Astrocyte (in vitro differentiated cells and primary cell): ENCODE measurements at regions not wholly inside any gene's neighbourhood (a gene's known extent, or its start where the extent isn't known, plus 50 kb on each side); places are given as distances from the start of the nearest gene placed in this dataset.

Experiments
- DNase-seq: peaks from one replicate; pipeline ENCODE4 v3.0.0-alpha.2; 2010; ENCODE audit warnings: low read depth
- FAIRE-seq: peaks from 2 replicates; lab custom pipeline; 2011; peaks lifted over from hg19 to GRCh38; lab: Jason Lieb, UNC
- H2AFZ ChIP-seq: 2 replicates; pipeline ENCODE4 v1.6.0; 2012; ENCODE audit warnings: low read depth, low read length, inconsistent platforms
- H3K27ac ChIP-seq: 2 replicates; pipeline ENCODE4 v1.5.1; 2011; ENCODE audit warnings: low read depth, low read length, inconsistent platforms
- H3K27me3 ChIP-seq: 2 replicates; pipeline ENCODE4 v1.6.0; 2011; ENCODE audit warnings: low read length, inconsistent platforms; ENCODE audit not compliant: insufficient read depth
- H3K36me3 ChIP-seq: 2 replicates; pipeline ENCODE4 v1.5.1; 2011; ENCODE audit warnings: low read length, inconsistent platforms; ENCODE audit not compliant: insufficient read depth
- H3K4me1 ChIP-seq: 2 replicates; pipeline ENCODE4 v1.5.1; 2011; ENCODE audit warnings: low read length, inconsistent platforms; ENCODE audit not compliant: insufficient read depth
- H3K4me2 ChIP-seq: 2 replicates; pipeline ENCODE4 v1.6.0; 2012; ENCODE audit warnings: low read length, inconsistent platforms
- H3K4me3 ChIP-seq: 2 replicates; pipeline ENCODE4 v1.5.1; 2011; ENCODE audit warnings: low read depth, mild to moderate bottlenecking, low read length, inconsistent platforms; ENCODE audit not compliant: insufficient read depth
- H3K79me2 ChIP-seq: 2 replicates; pipeline ENCODE4 v1.6.0; 2012; ENCODE audit warnings: mild to moderate bottlenecking, low read length, inconsistent platforms; ENCODE audit not compliant: insufficient read depth
- H3K9ac ChIP-seq: 2 replicates; pipeline ENCODE4 v1.6.0; 2012; ENCODE audit warnings: mild to moderate bottlenecking, low read length, inconsistent platforms
- H3K9me3 ChIP-seq: 2 replicates; pipeline ENCODE4 v1.5.1; 2012; ENCODE audit warnings: low read depth, mild to moderate bottlenecking, low read length, inconsistent platforms; ENCODE audit not compliant: insufficient read depth
- H4K20me1 ChIP-seq: 2 replicates; pipeline ENCODE4 v1.6.0; 2012; ENCODE audit warnings: low read length, inconsistent platforms; ENCODE audit not compliant: insufficient read depth
- H3K27ac Mint-ChIP-seq: one replicate; pipeline ENCODE4 v1.8.0; 2021; ENCODE audit warnings: mild to moderate bottlenecking, mixed read lengths; ENCODE audit not compliant: unreplicated experiment
- H3K27me3 Mint-ChIP-seq: one replicate; pipeline ENCODE4 v1.8.0; 2021; ENCODE audit warnings: low read depth, mixed read lengths; ENCODE audit not compliant: unreplicated experiment
- H3K36me3 Mint-ChIP-seq: one replicate; pipeline ENCODE4 v1.8.0; 2021; ENCODE audit warnings: low read depth, mixed read lengths; ENCODE audit not compliant: unreplicated experiment
- H3K4me1 Mint-ChIP-seq: one replicate; pipeline ENCODE4 v1.8.0; 2021; ENCODE audit warnings: low read depth, mixed read lengths; ENCODE audit not compliant: unreplicated experiment
- H3K4me3 Mint-ChIP-seq: one replicate; pipeline ENCODE4 v1.8.0; 2021; ENCODE audit warnings: mild to moderate bottlenecking, moderate library complexity, mixed read lengths; ENCODE audit not compliant: unreplicated experiment
- H3K9me3 Mint-ChIP-seq: one replicate; pipeline ENCODE4 v1.8.0; 2021; ENCODE audit warnings: mild to moderate bottlenecking, mixed read lengths; ENCODE audit not compliant: unreplicated experiment
- EZH2 ChIP-seq: IDR thresholded peaks from 2 replicates; pipeline ENCODE4 v1.6.1; 2012; ENCODE audit warnings: mild to moderate bottlenecking, low read length, inconsistent platforms; ENCODE audit not compliant: insufficient read depth
- TF ChIP-seq, protein P1 (sequence below): IDR thresholded peaks from 2 replicates; pipeline ENCODE4 v1.5.1; 2011; ENCODE audit warnings: low read depth, mild to moderate bottlenecking, inconsistent platforms, low read length, moderate library complexity; ENCODE audit not compliant: insufficient read depth

DNA sequence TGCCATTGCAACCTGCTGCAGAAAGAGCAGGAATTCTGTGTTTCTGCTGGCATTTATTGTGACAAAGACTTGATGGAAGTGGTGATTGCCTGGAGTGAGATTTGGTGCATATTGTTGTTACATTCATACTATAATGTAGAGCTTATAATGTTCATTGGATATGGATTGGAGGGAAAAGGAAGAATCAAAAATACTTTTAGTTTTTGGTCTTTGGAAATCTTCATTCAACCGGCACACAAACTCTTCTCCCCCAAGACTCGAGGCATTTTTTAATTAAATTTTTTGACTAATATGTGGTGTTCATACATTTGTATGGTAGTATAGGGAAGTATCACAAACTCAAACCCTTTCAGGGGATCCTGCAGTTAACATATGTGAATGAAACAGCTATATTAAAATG, 380.8 kb downstream of the DOK5 start:
- Mint-ChIP-seq H3K36me3 (no peaks in the 10 kb centered on the region), H3K27ac (no peak overlapping the region), H3K9me3 (peaks cover 6% of the 10 kb centered on the region), H3K27me3 (no peaks in the 10 kb centered on the region), H3K4me1 (no peaks in the 10 kb centered on the region), H3K4me3 (no peak overlapping the region)
- Histone ChIP-seq H3K9me3 (no peaks in the 10 kb centered on the region), H3K79me2 (no peaks in the 10 kb centered on the region), H2AFZ (no peak overlapping the region), H3K4me2 (no peak overlapping the region), H3K27ac (no peak overlapping the region), H4K20me1 (no peaks in the 10 kb centered on the region), H3K36me3 (no peaks in the 10 kb centered on the region), H3K9ac (no peak overlapping the region), H3K4me3 (no peak overlapping the region), H3K4me1 (no peaks in the 10 kb centered on the region), H3K27me3 (no peaks in the 10 kb centered on the region)
- no peak for FAIRE-seq
- TF ChIP-seq EZH2, result no peak
- TF ChIP-seq, protein P1, sequence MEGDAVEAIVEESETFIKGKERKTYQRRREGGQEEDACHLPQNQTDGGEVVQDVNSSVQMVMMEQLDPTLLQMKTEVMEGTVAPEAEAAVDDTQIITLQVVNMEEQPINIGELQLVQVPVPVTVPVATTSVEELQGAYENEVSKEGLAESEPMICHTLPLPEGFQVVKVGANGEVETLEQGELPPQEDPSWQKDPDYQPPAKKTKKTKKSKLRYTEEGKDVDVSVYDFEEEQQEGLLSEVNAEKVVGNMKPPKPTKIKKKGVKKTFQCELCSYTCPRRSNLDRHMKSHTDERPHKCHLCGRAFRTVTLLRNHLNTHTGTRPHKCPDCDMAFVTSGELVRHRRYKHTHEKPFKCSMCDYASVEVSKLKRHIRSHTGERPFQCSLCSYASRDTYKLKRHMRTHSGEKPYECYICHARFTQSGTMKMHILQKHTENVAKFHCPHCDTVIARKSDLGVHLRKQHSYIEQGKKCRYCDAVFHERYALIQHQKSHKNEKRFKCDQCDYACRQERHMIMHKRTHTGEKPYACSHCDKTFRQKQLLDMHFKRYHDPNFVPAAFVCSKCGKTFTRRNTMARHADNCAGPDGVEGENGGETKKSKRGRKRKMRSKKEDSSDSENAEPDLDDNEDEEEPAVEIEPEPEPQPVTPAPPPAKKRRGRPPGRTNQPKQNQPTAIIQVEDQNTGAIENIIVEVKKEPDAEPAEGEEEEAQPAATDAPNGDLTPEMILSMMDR, result no peak
- no peak for DNase-seq

GRCh38 chr20:54849741-54850140, 374.3 kb downstream of the DOK5 start:
- Mint-ChIP-seq H3K27me3 (no peaks in the 10 kb centered on the region), H3K4me3 (no peak overlapping the region), H3K36me3 (no peaks in the 10 kb centered on the region), H3K9me3 (peaks cover 4% of the 10 kb centered on the region), H3K4me1 (no peaks in the 10 kb centered on the region), H3K27ac (no peak overlapping the region)
- TF ChIP-seq, protein P1, result no peak
- TF ChIP-seq EZH2, result no peak
- Histone ChIP-seq H4K20me1 (no peaks in the 10 kb centered on the region), H3K4me2 (no peak overlapping the region), H2AFZ (no peak overlapping the region), H3K27ac (no peak overlapping the region), H3K36me3 (no peaks in the 10 kb centered on the region), H3K4me1 (no peaks in the 10 kb centered on the region), H3K9ac (no peak overlapping the region), H3K4me3 (no peak overlapping the region), H3K27me3 (no peaks in the 10 kb centered on the region), H3K79me2 (no peaks in the 10 kb centered on the region), H3K9me3 (no peaks in the 10 kb centered on the region)
- no peak for DNase-seq
- no peak for FAIRE-seq

GRCh38 chr20:54848984-54849538, 373.7 kb downstream of the DOK5 start:
- H3K9me3 ChIP-seq, result no peaks in the 10 kb centered on the region
- Mint-ChIP-seq H3K27ac (no peak overlapping the region), H3K36me3 (no peaks in the 10 kb centered on the region), H3K27me3 (no peaks in the 10 kb centered on the region), H3K9me3 (peaks cover 4% of the 10 kb centered on the region), H3K4me3 (no peak overlapping the region), H3K4me1 (no peaks in the 10 kb centered on the region)
- H3K36me3 ChIP-seq, result no peaks in the 10 kb centered on the region
- no peak overlapping the region for H3K27ac ChIP-seq
- H3K27me3 ChIP-seq, result no peaks in the 10 kb centered on the region
- FAIRE-seq (no peak), DNase-seq (no peak)
- no peak overlapping the region for H3K9ac ChIP-seq
- no peaks in the 10 kb centered on the region for H4K20me1 ChIP-seq
- no peaks in the 10 kb centered on the region for H3K79me2 ChIP-seq
- no peak overlapping the region for H2AFZ ChIP-seq
- no peak overlapping the region for H3K4me3 ChIP-seq
- H3K4me1 ChIP-seq, result no peaks in the 10 kb centered on the region
- H3K4me2 ChIP-seq, result no peak overlapping the region
- TF ChIP-seq, protein P1, result no peak
- no peak for TF ChIP-seq EZH2
